Ishikawa (cell line): ENCODE measurements at regions not wholly inside any gene's neighbourhood (a gene's known extent, or its start where the extent isn't known, plus 50 kb on each side); places are given as distances from the start of the nearest gene placed in this dataset.

ENCODE experiments used
- CEBPB ChIP-seq: IDR thresholded peaks from 2 replicates; pipeline ENCODE4 v1.6.1; 2012
- CREB1 ChIP-seq: IDR thresholded peaks from 2 replicates; pipeline ENCODE4 v1.6.1; 2012; ENCODE audit warnings: low read depth
- EGR1 ChIP-seq: IDR thresholded peaks from 2 replicates; pipeline ENCODE4 v1.6.1; 2012
- EP300 ChIP-seq: IDR thresholded peaks from 2 replicates; pipeline ENCODE4 v1.6.1; 2012; ENCODE audit warnings: borderline replicate concordance
- FOXM1 ChIP-seq: IDR thresholded peaks from 2 replicates; pipeline ENCODE4 v1.6.1; 2012; ENCODE audit warnings: low read depth, borderline replicate concordance
- NFIC ChIP-seq: IDR thresholded peaks from 2 replicates; pipeline ENCODE4 v1.6.1; 2012
- RAD21 ChIP-seq: IDR thresholded peaks from 2 replicates; pipeline ENCODE4 v1.6.1; 2012; ENCODE audit warnings: low read depth
- REST ChIP-seq: IDR thresholded peaks from 2 replicates; pipeline ENCODE4 v1.6.1; 2012; ENCODE audit warnings: low read depth, mild to moderate bottlenecking
- TAF1 ChIP-seq: IDR thresholded peaks from 2 replicates; pipeline ENCODE4 v1.6.1; 2012; ENCODE audit warnings: low read depth, mild to moderate bottlenecking
- TCF12 ChIP-seq: IDR thresholded peaks from 2 replicates; pipeline ENCODE4 v1.6.1; 2012; ENCODE audit warnings: low read depth
- TEAD4 ChIP-seq: IDR thresholded peaks from 2 replicates; pipeline ENCODE4 v1.6.1; 2012
- YY1 ChIP-seq: IDR thresholded peaks from 2 replicates; pipeline ENCODE4 v1.6.1; 2012; ENCODE audit warnings: low read depth
- ZBTB7A ChIP-seq: IDR thresholded peaks from 2 replicates; pipeline ENCODE4 v1.6.1; 2012; ENCODE audit warnings: low read depth
- TF ChIP-seq, protein P1 (sequence below): IDR thresholded peaks from 2 replicates; pipeline ENCODE4 v1.6.1; 2012
- TF ChIP-seq, protein P2 (sequence below): IDR thresholded peaks from 2 replicates; pipeline ENCODE4 v1.6.1; 2012

DNA sequence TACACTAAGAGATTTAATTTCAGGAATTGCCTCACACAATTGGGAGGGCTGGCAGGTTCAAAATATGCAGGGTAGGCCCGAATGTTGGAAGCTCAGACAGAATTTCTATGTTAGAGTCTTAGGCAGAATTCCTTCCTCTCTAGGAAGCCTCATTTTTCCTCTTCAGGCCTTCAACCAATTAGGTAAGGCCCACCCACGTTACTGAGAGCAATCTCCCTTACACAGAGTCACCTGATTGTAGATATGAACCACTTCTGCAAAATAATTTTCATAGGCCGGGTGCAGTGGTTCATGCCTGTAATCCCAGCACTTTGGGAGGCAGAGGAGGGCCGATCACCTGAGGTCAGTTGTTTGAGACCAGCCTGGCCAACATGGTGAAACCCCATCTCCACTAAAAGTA, 50.2 kb upstream of the HIVEP1 start:
- TF ChIP-seq REST (no peak), FOXM1 (no peak), RAD21 (no peak), TEAD4 (no peak), TAF1 (no peak), EGR1 (no peak), EP300 (no peak), CREB1 (no peak), YY1 (no peak), CEBPB (no peak), ZBTB7A (no peak), NFIC (no peak)
- TF ChIP-seq, protein P1, sequence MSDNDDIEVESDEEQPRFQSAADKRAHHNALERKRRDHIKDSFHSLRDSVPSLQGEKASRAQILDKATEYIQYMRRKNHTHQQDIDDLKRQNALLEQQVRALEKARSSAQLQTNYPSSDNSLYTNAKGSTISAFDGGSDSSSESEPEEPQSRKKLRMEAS, result no peak

GRCh38 chr6:11960909-11961779, 51.0 kb upstream of the HIVEP1 start:
- TF ChIP-seq YY1, result no peak
- TF ChIP-seq ZBTB7A, result no peak

- TF ChIP-seq TAF1 (no peak), NFIC (no peak)
- TF ChIP-seq, protein P1, result no peak
Measured at GRCh38 chr6:11956781-11957180, 55.3 kb upstream of the HIVEP1 start.

GRCh38 chr6:11953641-11954040, 58.5 kb upstream of the HIVEP1 start:
- no peak for TF ChIP-seq CREB1
- TF ChIP-seq, protein P2, sequence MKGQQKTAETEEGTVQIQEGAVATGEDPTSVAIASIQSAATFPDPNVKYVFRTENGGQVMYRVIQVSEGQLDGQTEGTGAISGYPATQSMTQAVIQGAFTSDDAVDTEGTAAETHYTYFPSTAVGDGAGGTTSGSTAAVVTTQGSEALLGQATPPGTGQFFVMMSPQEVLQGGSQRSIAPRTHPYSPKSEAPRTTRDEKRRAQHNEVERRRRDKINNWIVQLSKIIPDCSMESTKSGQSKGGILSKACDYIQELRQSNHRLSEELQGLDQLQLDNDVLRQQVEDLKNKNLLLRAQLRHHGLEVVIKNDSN, result no peak
- no peak for TF ChIP-seq FOXM1
- TF ChIP-seq NFIC, result no peak
- TF ChIP-seq TEAD4, result no peak
- TF ChIP-seq REST, result no peak
- TF ChIP-seq, protein P1, result no peak

DNA sequence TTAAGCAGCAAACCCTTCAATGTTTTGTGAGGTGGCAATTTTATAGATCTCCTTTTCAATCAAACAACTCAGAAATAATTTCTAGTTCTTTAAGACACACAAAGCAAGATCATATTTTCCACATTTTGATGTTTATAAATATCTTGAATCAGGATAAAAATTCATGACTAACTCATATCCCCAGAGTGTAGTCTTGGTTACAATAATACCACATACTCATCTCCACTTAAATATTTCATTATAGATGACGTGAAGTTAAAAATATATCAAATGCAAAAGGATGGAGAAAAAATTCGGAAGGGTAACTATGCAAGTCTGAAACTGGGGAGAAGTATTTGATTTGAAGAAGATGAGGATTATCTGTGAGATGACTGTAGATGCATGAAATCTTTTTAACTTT, 59.8 kb upstream of the HIVEP1 start:
- no peak for TF ChIP-seq CEBPB
- no peak for TF ChIP-seq FOXM1
- no peak for TF ChIP-seq RAD21
- no peak for TF ChIP-seq TAF1
- TF ChIP-seq TCF12, result no peak
- TF ChIP-seq EP300, result no peak
- no peak for TF ChIP-seq YY1
- TF ChIP-seq EGR1, result no peak
- TF ChIP-seq TEAD4, result no peak
- no peak for TF ChIP-seq CREB1
- TF ChIP-seq REST, result no peak
- TF ChIP-seq ZBTB7A, result no peak
- TF ChIP-seq, protein P1, result no peak
- TF ChIP-seq, protein P2, result no peak
- TF ChIP-seq NFIC, result no peak
